ENCODE measurements at regions not wholly inside any gene's neighbourhood (a gene's known extent, or its start where the extent isn't known, plus 50 kb on each side); places are given as distances from the start of the nearest gene placed in this dataset.

DNA sequence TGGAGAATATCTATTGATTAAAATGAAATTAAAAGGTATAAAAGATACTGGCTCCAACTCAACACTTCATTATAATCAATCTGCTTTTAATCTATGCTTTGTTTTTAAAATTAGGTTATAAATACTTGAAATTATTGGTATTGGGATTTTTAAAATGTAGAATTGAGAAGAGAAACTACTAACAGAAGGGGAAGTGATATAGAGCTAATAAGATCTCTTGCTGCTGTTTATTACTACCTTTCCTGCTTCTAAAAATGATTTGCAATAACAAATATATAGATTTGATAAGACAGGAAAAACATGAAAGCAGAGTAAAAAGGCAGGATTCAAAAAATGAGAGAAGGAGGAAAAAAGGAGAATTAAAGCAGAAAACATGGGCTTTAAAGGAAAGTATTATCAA, 209.3 kb upstream of the NREP start:
- no peaks in the 10 kb centered on the region for H3K4me1 ChIP-seq
- H3K27me3 ChIP-seq (replicated peaks; ENCODE audit: control insufficient read depth, insufficient read depth, low read length) = no peaks in the 10 kb centered on the region
- Mint-ChIP-seq H3K36me3 (ENCODE audit: insufficient read depth, unreplicated experiment) (no peaks in the 10 kb centered on the region), H3K4me3 (ENCODE audit: unreplicated experiment) (no peak overlapping the region), H3K9me3 (ENCODE audit: unreplicated experiment) (no peaks in the 10 kb centered on the region), H3K27me3 (ENCODE audit: insufficient read depth, unreplicated experiment) (peaks cover 8% of the 10 kb centered on the region), H3K4me1 (ENCODE audit: low read depth, unreplicated experiment) (no peaks in the 10 kb centered on the region), H3K27ac (ENCODE audit: unreplicated experiment) (no peak overlapping the region)
- CTCF ChIA-PET = no interaction called here
- DNase-seq = no peak
- no peak overlapping the region for H3K4me3 ChIP-seq (ENCODE audit: low read depth, low read length)
- BruUV-seq (replicated peaks) = no TSS peak
- no peaks in the 10 kb centered on the region for H3K36me3 ChIP-seq (ENCODE audit: control insufficient read depth, insufficient read depth, low read length)
- POLR2A ChIA-PET = no interaction called here
- intact Hi-C loops (cut with micrococcal nuclease; ENCODE audit: unreplicated experiment) = no loop called here
- H3K9me3 ChIP-seq = no peaks in the 10 kb centered on the region
- TF ChIP-seq, protein P1, sequence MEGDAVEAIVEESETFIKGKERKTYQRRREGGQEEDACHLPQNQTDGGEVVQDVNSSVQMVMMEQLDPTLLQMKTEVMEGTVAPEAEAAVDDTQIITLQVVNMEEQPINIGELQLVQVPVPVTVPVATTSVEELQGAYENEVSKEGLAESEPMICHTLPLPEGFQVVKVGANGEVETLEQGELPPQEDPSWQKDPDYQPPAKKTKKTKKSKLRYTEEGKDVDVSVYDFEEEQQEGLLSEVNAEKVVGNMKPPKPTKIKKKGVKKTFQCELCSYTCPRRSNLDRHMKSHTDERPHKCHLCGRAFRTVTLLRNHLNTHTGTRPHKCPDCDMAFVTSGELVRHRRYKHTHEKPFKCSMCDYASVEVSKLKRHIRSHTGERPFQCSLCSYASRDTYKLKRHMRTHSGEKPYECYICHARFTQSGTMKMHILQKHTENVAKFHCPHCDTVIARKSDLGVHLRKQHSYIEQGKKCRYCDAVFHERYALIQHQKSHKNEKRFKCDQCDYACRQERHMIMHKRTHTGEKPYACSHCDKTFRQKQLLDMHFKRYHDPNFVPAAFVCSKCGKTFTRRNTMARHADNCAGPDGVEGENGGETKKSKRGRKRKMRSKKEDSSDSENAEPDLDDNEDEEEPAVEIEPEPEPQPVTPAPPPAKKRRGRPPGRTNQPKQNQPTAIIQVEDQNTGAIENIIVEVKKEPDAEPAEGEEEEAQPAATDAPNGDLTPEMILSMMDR (IDR thresholded peaks at IDR 0.05; ENCODE audit: insufficient read depth in 1 of 2, low read depth in 1 of 2, low read length in 1 of 2, severe bottlenecking in 1 of 2, unreplicated experiment in 1 of 2) = no peak

DNA sequence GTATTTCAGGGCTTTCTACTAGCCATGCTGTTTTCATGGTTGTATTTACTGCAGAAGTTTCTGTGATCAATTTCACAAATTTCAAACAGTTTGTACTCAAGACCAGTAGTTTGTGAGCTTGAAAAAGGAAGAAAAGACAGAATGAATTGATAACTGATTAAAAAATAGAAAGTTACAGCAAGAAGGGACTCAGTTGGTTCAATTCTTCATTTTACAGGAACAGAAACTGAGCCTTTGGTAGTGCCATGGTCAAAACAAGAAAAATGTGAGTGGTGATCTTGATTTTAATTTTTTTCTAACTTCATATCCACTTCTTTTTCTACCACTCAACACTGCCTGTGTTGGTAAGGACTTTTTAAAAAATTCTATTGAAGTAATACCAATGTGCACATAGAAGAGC, 206.6 kb upstream of the NREP start:
- Histone ChIP-seq H3K4me1 (no peaks in the 10 kb centered on the region), H3K4me3 (ENCODE audit: low read depth, low read length) (no peak overlapping the region), H3K9me3 (no peaks in the 10 kb centered on the region), H3K27me3 (replicated peaks; ENCODE audit: control insufficient read depth, insufficient read depth, low read length) (no peaks in the 10 kb centered on the region), H3K36me3 (ENCODE audit: control insufficient read depth, insufficient read depth, low read length) (no peaks in the 10 kb centered on the region)
- H3K36me3 Mint-ChIP-seq (ENCODE audit: insufficient read depth, unreplicated experiment) = no peaks in the 10 kb centered on the region
- intact Hi-C loops (cut with micrococcal nuclease; ENCODE audit: unreplicated experiment) = no loop called here
- H3K9me3 Mint-ChIP-seq (ENCODE audit: unreplicated experiment) = no peaks in the 10 kb centered on the region
- no TSS peak for BruUV-seq (replicated peaks)
- no peaks in the 10 kb centered on the region for H3K4me1 Mint-ChIP-seq (ENCODE audit: low read depth, unreplicated experiment)
- DNase-seq = no peak
- CTCF ChIA-PET = no interaction called here
- no peaks in the 10 kb centered on the region for H3K27me3 Mint-ChIP-seq (ENCODE audit: insufficient read depth, unreplicated experiment)
- no peak overlapping the region for H3K27ac Mint-ChIP-seq (ENCODE audit: unreplicated experiment)
- POLR2A ChIA-PET = no interaction called here
- no peak overlapping the region for H3K4me3 Mint-ChIP-seq (ENCODE audit: unreplicated experiment)
- TF ChIP-seq, protein P1 (IDR thresholded peaks at IDR 0.05; ENCODE audit: insufficient read depth in 1 of 2, low read depth in 1 of 2, low read length in 1 of 2, severe bottlenecking in 1 of 2, unreplicated experiment in 1 of 2) = no peak

DNA sequence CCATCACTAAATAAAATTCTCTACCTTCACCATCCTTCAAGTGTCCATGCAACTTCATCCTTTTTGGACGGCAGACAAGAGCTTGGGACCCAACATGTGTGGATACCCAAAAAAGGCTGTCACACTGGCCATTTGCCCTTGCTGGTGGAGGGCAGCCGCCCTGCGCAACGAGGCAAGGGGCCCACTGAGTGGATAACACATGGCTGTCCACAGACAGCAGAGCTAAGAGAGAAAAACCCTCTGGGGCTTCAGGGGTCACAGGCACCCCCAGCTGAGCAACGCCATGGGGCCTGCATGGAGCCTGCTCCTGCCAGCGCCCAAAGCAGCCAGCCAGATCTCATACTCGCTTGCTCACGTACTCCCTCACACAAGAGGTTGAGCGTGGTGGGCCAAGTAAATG, 205.9 kb upstream of the NREP start:
- Mint-ChIP-seq H3K4me3 (ENCODE audit: unreplicated experiment) (no peak overlapping the region), H3K9me3 (ENCODE audit: unreplicated experiment) (no peaks in the 10 kb centered on the region), H3K4me1 (ENCODE audit: low read depth, unreplicated experiment) (no peaks in the 10 kb centered on the region), H3K27me3 (ENCODE audit: insufficient read depth, unreplicated experiment) (no peaks in the 10 kb centered on the region), H3K36me3 (ENCODE audit: insufficient read depth, unreplicated experiment) (no peaks in the 10 kb centered on the region), H3K27ac (ENCODE audit: unreplicated experiment) (no peak overlapping the region)
- ChIA-PET CTCF (no interaction called here), POLR2A (no interaction called here)
- no peaks in the 10 kb centered on the region for H3K27me3 ChIP-seq (replicated peaks; ENCODE audit: control insufficient read depth, insufficient read depth, low read length)
- no peak overlapping the region for H3K4me3 ChIP-seq (ENCODE audit: low read depth, low read length)
- BruUV-seq (replicated peaks) = no TSS peak
- DNase-seq = no peak
- intact Hi-C loops (cut with micrococcal nuclease; ENCODE audit: unreplicated experiment) = no loop called here
- H3K9me3 ChIP-seq = no peaks in the 10 kb centered on the region
- TF ChIP-seq, protein P1 (IDR thresholded peaks at IDR 0.05; ENCODE audit: insufficient read depth in 1 of 2, low read depth in 1 of 2, low read length in 1 of 2, severe bottlenecking in 1 of 2, unreplicated experiment in 1 of 2) = no peak
- no peaks in the 10 kb centered on the region for H3K36me3 ChIP-seq (ENCODE audit: control insufficient read depth, insufficient read depth, low read length)
- no peaks in the 10 kb centered on the region for H3K4me1 ChIP-seq

Measured in Caco-2 (cell line).